SK-N-MC (cell line): ENCODE measurements at regions not wholly inside any gene's neighbourhood (a gene's known extent, or its start where the extent isn't known, plus 50 kb on each side); places are given as distances from the start of the nearest gene placed in this dataset.

Experiments
- DNase-seq: peaks from one replicate; pipeline ENCODE4 v3.0.0-alpha.2; 2011; ENCODE audit warnings: low read depth, low spot score
- H3K27ac ChIP-seq: fragments of 200-600 bp; sonication (generic); 2 replicates; pipeline ENCODE4 v1.5.1; 2016; ENCODE audit warnings: mixed run types
- H3K36me3 ChIP-seq: fragments of 200-600 bp; sonication (generic); 2 replicates; pipeline ENCODE4 v1.6.1; 2017; ENCODE audit warnings: antibody characterized with exemption, low read length, mixed read lengths; ENCODE audit not compliant: insufficient read depth
- H3K4me3 ChIP-seq: fragments of 200-600 bp; sonication (generic); 2 replicates; pipeline ENCODE4 v1.5.1; 2016
- H3K9ac ChIP-seq: fragments of 200-600 bp; sonication (generic); 2 replicates; pipeline ENCODE4 v1.8.0; 2017; ENCODE audit warnings: mixed run types, mixed read lengths; ENCODE audit not compliant: insufficient read length
- H3K9me3 ChIP-seq: fragments of 200-600 bp; sonication (generic); 2 replicates; pipeline ENCODE4 v1.6.1; 2017; ENCODE audit warnings: low read depth, mild to moderate bottlenecking, antibody characterized with exemption, low read length, moderate library complexity, mixed read lengths
- EZH2 ChIP-seq: fragments of 200-600 bp; sonication (generic); IDR thresholded peaks from one replicate; pipeline ENCODE4 v1.6.1; 2017; ENCODE audit warnings: antibody characterized with exemption
- FOXP2 ChIP-seq: optimal IDR thresholded peaks from 2 replicates; pipeline ENCODE3; 2011; ENCODE audit warnings: mild to moderate bottlenecking, moderate library complexity; ENCODE audit not compliant: insufficient read depth; ENCODE audit errors: extremely low read length, control extremely low read depth
- POLR2AphosphoS5 ChIP-seq: IDR thresholded peaks from 2 replicates; pipeline ENCODE4 v1.6.1; 2012; ENCODE audit warnings: mild to moderate bottlenecking, low read depth, low read length, borderline replicate concordance

DNA sequence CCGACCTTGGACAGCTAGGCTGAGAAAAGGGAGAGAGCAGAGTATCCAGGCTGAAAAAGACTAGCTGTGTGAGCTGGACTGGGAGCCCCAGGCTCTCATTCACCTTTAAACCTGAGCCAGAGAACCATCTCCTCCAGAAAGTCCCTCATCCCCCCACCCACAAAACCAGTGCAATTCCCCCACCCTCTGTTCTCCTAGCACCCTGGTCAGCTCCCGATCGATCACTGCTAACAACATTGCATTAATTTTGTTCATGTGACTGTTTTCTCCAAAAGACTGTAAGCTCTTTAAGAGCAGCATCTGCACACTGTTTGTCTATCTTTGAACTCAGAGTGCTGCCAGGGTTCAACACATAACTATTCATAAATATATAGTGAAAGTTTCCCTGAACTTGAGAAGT, 67.1 kb upstream of the NFASC start:
- H3K4me3 ChIP-seq, result no peak overlapping the region
- no peak overlapping the region for H3K27ac ChIP-seq
- no peaks in the 10 kb centered on the region for H3K9me3 ChIP-seq
- DNase-seq, result no peak
- no peaks in the 10 kb centered on the region for H3K36me3 ChIP-seq
- TF ChIP-seq POLR2AphosphoS5, result no peak
- TF ChIP-seq EZH2, result no peak
- no peak for TF ChIP-seq FOXP2
- H3K9ac ChIP-seq, result no peak overlapping the region

DNA sequence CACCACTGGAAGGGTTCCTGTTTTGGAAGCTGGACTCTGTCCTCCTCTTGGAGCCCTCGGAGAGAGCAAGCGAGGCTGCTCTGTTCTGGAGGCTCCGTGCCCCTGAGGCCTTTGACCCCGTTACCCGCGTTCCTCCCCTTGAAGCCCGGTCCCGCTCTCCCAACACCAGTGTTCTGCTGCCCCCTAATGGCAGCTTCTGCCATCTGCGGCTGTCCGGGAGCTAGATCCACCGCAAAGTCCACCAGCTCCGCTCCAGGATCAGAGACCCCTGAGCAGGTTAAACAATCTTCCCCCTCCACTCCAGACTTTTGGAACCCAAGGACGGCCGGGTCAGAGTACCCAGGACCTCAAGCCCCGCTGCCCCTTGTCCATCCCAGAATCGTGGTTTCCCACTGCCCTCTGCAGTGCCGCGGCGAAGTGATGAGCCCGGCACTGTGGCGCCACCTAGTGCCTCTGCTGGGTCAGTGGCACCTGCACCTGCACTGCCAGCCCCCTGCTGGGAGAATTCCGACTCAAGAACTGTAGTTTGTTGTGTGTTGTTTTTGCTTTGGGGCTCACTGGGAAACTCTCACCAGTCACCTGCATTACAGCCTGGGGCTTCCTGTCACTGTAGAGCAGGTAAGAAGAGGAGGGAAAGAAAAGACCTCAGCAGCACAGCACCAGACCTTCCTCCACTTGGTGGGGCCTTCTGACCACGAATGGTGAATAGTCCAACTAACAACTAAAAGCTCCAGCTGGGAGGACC, 63.5 kb upstream of the NFASC start:
- no peaks in the 10 kb centered on the region for H3K9me3 ChIP-seq
- H3K36me3 ChIP-seq, result no peaks in the 10 kb centered on the region
- H3K27ac ChIP-seq, result no peak overlapping the region
- H3K4me3 ChIP-seq, result peak overlapping the region; percentile 77
- DNase-seq, result peak; percentile 28
- TF ChIP-seq POLR2AphosphoS5 (no peak), EZH2 (no peak), FOXP2 (no peak)
- H3K9ac ChIP-seq, result no peak overlapping the region

DNA sequence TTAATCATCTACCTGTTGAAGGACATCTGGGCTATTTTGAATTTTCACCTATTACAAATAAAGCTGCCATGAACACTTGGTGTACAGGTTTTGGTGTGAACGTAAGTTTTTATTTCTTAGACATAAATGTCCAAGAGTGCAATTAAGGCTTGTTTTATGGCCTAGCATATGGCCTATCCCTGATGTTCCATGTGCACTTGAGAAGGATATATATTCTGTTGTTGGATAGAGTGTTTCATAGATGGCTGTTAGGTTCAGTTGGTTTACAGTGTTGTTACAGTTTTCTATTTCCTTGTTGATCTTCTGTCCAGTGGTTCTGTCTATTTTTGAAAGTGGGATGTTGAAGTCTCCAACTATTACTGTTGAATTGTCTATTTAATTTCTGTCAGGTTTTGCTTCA, 61.2 kb upstream of the NFASC start:
- H3K36me3 ChIP-seq, result no peaks in the 10 kb centered on the region
- no peak for TF ChIP-seq FOXP2
- no peak for TF ChIP-seq EZH2
- TF ChIP-seq POLR2AphosphoS5, result no peak
- H3K27ac ChIP-seq, result no peak overlapping the region
- H3K9ac ChIP-seq, result no peak overlapping the region
- no peak overlapping the region for H3K4me3 ChIP-seq
- H3K9me3 ChIP-seq, result no peaks in the 10 kb centered on the region
- no peak for DNase-seq

DNA sequence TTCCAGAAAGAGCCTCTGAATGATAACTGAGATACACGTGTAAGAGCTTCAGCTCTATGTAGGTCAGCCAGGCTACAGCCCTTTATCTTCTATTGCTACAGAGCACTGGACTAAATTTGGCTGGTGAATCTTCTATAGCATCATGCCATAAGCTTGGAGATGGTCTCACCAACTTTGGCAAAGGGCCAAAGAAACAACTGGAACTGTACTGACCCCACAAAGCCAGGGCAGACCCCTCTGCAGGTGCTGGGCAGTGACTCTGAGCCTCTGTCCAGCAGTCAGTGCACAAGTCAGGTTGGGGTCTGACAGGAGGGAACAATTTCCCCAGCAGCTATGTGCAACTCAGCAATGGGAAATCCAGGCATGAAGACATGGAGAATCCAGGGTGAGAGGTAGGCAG, 57.8 kb upstream of the NFASC start:
- Histone ChIP-seq H3K9ac (no peak overlapping the region), H3K4me3 (no peak overlapping the region), H3K9me3 (no peaks in the 10 kb centered on the region), H3K36me3 (no peaks in the 10 kb centered on the region), H3K27ac (no peak overlapping the region)
- TF ChIP-seq POLR2AphosphoS5, result no peak
- no peak for TF ChIP-seq EZH2
- no peak for TF ChIP-seq FOXP2
- DNase-seq, result no peak

DNA sequence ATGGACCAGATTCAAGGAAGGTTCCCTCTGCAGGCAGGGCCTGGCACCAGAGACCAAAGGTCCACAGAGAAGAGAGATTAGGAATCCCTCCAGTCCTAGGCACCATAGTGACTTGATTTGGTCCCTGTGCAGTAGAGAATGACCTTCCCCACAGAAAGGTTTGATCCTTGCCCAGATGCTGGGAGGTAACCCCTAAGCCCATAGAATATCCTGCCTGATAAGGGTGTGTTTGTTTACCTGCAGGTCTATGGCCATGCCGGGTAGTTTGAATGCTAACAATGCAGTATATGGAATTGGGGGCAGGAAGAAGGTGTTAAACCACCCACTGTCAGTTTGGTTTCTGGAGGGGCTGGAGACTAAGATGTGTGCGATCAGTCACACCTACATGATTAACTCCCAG, 57.1 kb upstream of the NFASC start:
- no peak for DNase-seq
- no peaks in the 10 kb centered on the region for H3K9me3 ChIP-seq
- H3K36me3 ChIP-seq, result no peaks in the 10 kb centered on the region
- no peak for TF ChIP-seq EZH2
- TF ChIP-seq FOXP2, result no peak
- no peak for TF ChIP-seq POLR2AphosphoS5
- no peak overlapping the region for H3K4me3 ChIP-seq
- H3K27ac ChIP-seq, result no peak overlapping the region
- no peak overlapping the region for H3K9ac ChIP-seq

DNA sequence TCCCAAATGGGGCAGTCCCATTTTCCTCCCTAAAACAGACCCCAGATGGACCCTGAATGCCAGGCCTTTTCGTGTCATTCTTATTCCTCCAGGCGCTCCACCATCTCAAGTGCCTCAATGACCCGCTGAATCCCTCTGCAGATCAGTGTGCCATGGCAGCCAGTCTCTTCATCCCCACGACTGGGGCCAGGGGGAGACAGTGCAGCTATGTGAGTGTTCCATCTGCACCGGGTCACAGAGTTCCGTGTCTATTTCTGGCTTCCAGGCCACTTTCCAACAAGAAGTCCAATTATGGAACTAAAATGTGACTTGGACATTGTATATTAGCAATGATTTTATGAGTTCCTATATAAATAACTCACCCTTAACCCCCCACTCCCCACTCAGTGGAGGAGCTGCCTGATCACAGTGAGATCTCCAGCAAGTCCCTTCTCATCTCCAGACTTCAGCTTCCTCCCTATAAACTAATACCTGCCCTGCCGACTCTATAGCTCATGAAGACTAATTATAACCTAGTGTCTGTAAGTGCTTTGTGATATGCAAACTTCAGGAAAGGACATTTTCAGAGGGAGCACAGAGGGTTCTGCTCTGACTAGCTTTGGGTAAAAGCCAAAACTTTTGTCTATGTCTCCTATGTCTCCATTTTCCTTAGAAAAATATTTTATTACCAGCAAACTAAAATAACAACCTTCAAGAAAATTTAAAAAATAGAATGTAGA, 56.3 kb upstream of the NFASC start:
- H3K27ac ChIP-seq, result no peak overlapping the region
- no peak for DNase-seq
- TF ChIP-seq EZH2 (no peak), POLR2AphosphoS5 (no peak), FOXP2 (no peak)

DNA sequence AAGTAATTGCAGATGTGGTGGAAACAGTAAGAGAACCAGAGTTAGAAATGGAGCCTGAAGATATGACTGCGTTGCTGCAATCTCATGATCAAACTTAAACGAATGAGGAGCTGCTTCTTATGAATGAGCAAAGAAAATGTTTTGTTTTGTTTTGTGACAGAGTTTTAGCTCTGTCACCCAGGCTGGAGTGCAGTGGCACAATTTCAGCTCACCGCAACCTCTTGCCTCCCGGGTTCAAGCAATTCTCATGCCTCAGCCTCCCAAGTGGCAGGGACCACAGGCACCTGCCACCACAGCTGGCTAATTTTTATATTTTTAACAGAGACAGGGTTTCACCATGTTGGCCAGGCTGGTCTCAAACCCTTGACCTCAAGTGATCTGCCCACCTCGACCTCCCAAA, 53.3 kb upstream of the NFASC start:
- H3K9me3 ChIP-seq, result no peaks in the 10 kb centered on the region
- H3K9ac ChIP-seq, result no peak overlapping the region
- H3K36me3 ChIP-seq, result no peaks in the 10 kb centered on the region
- no peak for DNase-seq
- no peak overlapping the region for H3K27ac ChIP-seq
- TF ChIP-seq EZH2, result no peak
- TF ChIP-seq FOXP2, result no peak
- TF ChIP-seq POLR2AphosphoS5, result no peak
- H3K4me3 ChIP-seq, result no peak overlapping the region

More for the DNA sequence above, 56.3 kb upstream of the NFASC start:
- H3K36me3 ChIP-seq, result no peaks in the 10 kb centered on the region
- H3K9me3 ChIP-seq, result no peaks in the 10 kb centered on the region
- no peak overlapping the region for H3K9ac ChIP-seq
- H3K4me3 ChIP-seq, result no peak overlapping the region

DNA sequence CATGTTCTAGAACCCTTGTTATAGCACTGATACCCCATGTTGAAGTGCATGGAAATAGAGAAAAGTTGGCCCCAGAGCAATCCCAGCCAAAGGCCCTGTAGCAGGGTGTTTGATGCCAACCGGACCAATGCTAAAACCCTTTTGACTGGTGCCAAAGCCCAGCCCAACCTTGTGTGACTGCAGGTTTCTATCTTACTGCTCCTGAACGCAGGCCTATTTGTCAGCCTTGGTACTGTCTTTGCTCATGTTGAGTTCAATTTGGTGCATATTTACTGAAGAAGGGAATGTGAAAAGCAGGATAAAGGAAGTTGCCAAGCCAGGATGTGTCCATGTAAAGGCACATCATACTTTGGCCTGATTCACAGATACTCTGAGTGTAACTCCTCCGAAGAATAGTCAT, 51.7 kb upstream of the NFASC start:
- H3K27ac ChIP-seq, result no peak overlapping the region
- H3K9ac ChIP-seq, result no peak overlapping the region
- H3K36me3 ChIP-seq, result no peaks in the 10 kb centered on the region
- H3K9me3 ChIP-seq, result no peaks in the 10 kb centered on the region
- H3K4me3 ChIP-seq, result no peak overlapping the region
- TF ChIP-seq EZH2 (no peak), FOXP2 (no peak), POLR2AphosphoS5 (no peak)
- no peak for DNase-seq
